Loucy (cell line): ENCODE measurements at regions not wholly inside any gene's neighbourhood (a gene's known extent, or its start where the extent isn't known, plus 50 kb on each side); places are given as distances from the start of the nearest gene placed in this dataset.

Experiments
- H2AFZ ChIP-seq: fragments of 200-600 bp; sonication (generic); 2 replicates; pipeline ENCODE4 v1.6.0; 2016; ENCODE audit warnings: antibody characterized with exemption, mild to moderate bottlenecking, low read length, moderate library complexity
- H3F3A ChIP-seq: fragments of 200-600 bp; 2 replicates; pipeline ENCODE4 v1.6.0; 2016; ENCODE audit warnings: antibody characterized with exemption, low read depth, mild to moderate bottlenecking
- H3K27me3 ChIP-seq: fragments of 200-600 bp; sonication (generic); 2 replicates; pipeline ENCODE4 v1.6.1; 2014; ENCODE audit warnings: low read length, mild to moderate bottlenecking; ENCODE audit not compliant: insufficient read depth, poor library complexity, severe bottlenecking
- H3K36me3 ChIP-seq: fragments of 200-600 bp; sonication (generic); 2 replicates; pipeline ENCODE4 v1.6.1; 2016; ENCODE audit warnings: low read length; ENCODE audit not compliant: insufficient read depth
- H3K4me1 ChIP-seq: fragments of 200-600 bp; sonication (generic); 2 replicates; pipeline ENCODE4 v1.5.1; 2014; ENCODE audit warnings: low read length, mild to moderate bottlenecking; ENCODE audit not compliant: insufficient read depth, poor library complexity, severe bottlenecking
- H3K4me2 ChIP-seq: fragments of 200-600 bp; sonication (generic); 2 replicates; pipeline ENCODE4 v1.6.0; 2014; ENCODE audit warnings: antibody characterized with exemption, low read length, low read depth, mild to moderate bottlenecking; ENCODE audit not compliant: poor library complexity, severe bottlenecking
- H3K4me3 ChIP-seq: fragments of 200-600 bp; sonication (generic); 2 replicates; pipeline ENCODE4 v1.5.1; 2014; ENCODE audit warnings: low read length, mild to moderate bottlenecking, mixed read lengths; ENCODE audit not compliant: poor library complexity, severe bottlenecking
- H3K79me2 ChIP-seq: fragments of 200-600 bp; sonication (generic); 2 replicates; pipeline ENCODE4 v1.6.1; 2014; ENCODE audit warnings: low read length; ENCODE audit not compliant: insufficient read depth
- H3K9ac ChIP-seq: fragments of 200-600 bp; sonication (generic); 2 replicates; pipeline ENCODE4 v1.6.0; 2014; ENCODE audit warnings: mild to moderate bottlenecking, low read depth, low read length, moderate library complexity; ENCODE audit not compliant: poor library complexity, severe bottlenecking
- H3K9me2 ChIP-seq: fragments of 200-600 bp; sonication (generic); replicated peaks from 2 replicates; pipeline ENCODE4 v1.6.1; 2016; ENCODE audit warnings: low read depth, low read length, mixed read lengths
- H3K9me3 ChIP-seq: fragments of 200-600 bp; sonication (generic); 2 replicates; pipeline ENCODE4 v1.6.1; 2014; ENCODE audit warnings: mild to moderate bottlenecking, antibody characterized with exemption, low read length, low read depth; ENCODE audit not compliant: insufficient read depth
- H4K20me1 ChIP-seq: fragments of 200-600 bp; sonication (generic); 2 replicates; pipeline ENCODE4 v1.6.0; 2014; ENCODE audit warnings: antibody characterized with exemption, low read length, mild to moderate bottlenecking; ENCODE audit not compliant: insufficient read depth, poor library complexity, severe bottlenecking
- EZH2phosphoT487 ChIP-seq: fragments of 200-600 bp; IDR thresholded peaks from 2 replicates; pipeline ENCODE4 v1.6.1; 2018; ENCODE audit warnings: antibody characterized with exemption, mild to moderate bottlenecking, moderate library complexity, borderline replicate concordance
- TF ChIP-seq, protein P1 (sequence below): fragments of 200-600 bp; sonication (generic); conservative IDR thresholded peaks from 2 replicates; pipeline ENCODE4 v1.5.1; 2014; ENCODE audit warnings: mild to moderate bottlenecking, antibody characterized with exemption, low read length

DNA sequence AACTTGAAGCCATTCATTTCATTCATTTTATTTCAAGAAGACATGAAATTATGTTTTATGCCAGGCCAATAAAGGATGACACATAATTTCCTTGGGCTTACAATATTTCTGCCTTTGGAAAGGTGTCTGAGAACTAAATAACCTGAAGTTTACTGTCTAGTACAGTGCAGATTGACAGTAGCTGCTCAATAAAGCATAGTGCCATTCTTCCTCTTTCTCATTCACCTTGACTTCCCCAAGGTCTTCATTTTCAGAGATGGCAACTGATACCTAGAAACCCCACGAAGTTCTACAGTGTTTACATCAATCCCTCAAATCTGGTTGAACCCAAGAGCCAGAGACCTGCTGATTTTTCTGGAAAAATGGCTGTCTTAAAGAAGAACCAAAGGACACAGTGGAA lies 144.3 kb upstream of the SYN3 start:
- H3K9me2 ChIP-seq: no peaks in the 10 kb centered on the region
- no peak overlapping the region for H3K4me3 ChIP-seq
- no peaks in the 10 kb centered on the region for H3K9me3 ChIP-seq
- no peaks in the 10 kb centered on the region for H3F3A ChIP-seq
- H3K9ac ChIP-seq: no peak overlapping the region
- no peaks in the 10 kb centered on the region for H3K4me1 ChIP-seq
- no peaks in the 10 kb centered on the region for H3K27me3 ChIP-seq
- no peak overlapping the region for H3K4me2 ChIP-seq
- no peaks in the 10 kb centered on the region for H3K36me3 ChIP-seq
- no peaks in the 10 kb centered on the region for H3K79me2 ChIP-seq
- no peak for TF ChIP-seq EZH2phosphoT487
- TF ChIP-seq, protein P1, sequence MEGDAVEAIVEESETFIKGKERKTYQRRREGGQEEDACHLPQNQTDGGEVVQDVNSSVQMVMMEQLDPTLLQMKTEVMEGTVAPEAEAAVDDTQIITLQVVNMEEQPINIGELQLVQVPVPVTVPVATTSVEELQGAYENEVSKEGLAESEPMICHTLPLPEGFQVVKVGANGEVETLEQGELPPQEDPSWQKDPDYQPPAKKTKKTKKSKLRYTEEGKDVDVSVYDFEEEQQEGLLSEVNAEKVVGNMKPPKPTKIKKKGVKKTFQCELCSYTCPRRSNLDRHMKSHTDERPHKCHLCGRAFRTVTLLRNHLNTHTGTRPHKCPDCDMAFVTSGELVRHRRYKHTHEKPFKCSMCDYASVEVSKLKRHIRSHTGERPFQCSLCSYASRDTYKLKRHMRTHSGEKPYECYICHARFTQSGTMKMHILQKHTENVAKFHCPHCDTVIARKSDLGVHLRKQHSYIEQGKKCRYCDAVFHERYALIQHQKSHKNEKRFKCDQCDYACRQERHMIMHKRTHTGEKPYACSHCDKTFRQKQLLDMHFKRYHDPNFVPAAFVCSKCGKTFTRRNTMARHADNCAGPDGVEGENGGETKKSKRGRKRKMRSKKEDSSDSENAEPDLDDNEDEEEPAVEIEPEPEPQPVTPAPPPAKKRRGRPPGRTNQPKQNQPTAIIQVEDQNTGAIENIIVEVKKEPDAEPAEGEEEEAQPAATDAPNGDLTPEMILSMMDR: no peak
- no peak overlapping the region for H2AFZ ChIP-seq
- no peaks in the 10 kb centered on the region for H4K20me1 ChIP-seq

DNA sequence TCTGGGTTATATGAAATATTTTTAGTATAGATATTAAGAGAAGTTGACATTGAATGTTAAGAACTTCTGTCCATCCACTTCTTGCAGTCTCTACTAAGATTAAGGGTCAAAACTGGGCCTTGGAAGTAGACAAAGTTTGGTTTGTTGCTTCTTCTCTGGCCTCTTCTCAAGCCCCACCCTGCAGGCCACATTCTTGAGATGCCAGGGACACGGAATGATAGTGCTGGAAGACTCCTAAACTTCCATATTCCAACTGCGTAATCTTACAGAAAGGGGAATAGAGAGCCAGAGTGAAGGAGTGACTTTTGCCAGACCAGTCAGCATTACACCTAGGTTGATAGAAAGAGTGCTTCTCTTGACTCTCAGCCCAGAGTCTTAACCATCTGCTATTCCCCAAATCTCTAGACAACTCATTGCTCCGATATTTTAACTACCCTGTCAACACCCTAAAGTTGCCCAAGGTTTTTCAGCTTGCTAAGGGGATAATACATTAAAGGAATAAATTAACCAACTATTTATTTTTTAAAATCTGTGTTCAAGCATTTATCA lies 136.4 kb upstream of the SYN3 start:
- H3K4me3 ChIP-seq: no peak overlapping the region
- H3K9me2 ChIP-seq: no peaks in the 10 kb centered on the region
- H3K4me2 ChIP-seq: no peak overlapping the region
- no peak overlapping the region for H3K9ac ChIP-seq
- TF ChIP-seq, protein P1: no peak
- TF ChIP-seq EZH2phosphoT487: no peak
- H3K79me2 ChIP-seq: no peaks in the 10 kb centered on the region
- H2AFZ ChIP-seq: no peak overlapping the region
- no peaks in the 10 kb centered on the region for H3F3A ChIP-seq
- H4K20me1 ChIP-seq: no peaks in the 10 kb centered on the region
- no peaks in the 10 kb centered on the region for H3K27me3 ChIP-seq
- no peaks in the 10 kb centered on the region for H3K9me3 ChIP-seq
- no peaks in the 10 kb centered on the region for H3K36me3 ChIP-seq
- H3K4me1 ChIP-seq: no peaks in the 10 kb centered on the region

DNA sequence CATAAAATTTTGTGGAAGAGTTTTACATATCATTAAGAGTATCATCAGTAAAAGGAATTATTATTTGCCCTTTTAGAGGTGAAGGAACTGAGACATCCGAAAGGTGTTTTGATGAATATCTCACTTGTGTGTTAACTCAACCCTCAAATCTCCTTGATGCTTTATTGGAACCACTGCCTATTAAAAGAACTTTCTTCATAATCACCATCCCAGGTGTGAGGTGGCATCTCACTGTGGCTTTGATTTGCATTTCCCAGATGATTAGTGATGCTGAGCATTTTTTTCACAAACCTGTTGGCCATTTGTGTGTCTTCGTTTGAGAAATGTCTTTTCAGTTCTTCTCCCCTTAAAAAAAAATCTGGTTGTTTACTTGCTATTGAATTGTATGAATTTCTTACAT lies 134.0 kb upstream of the SYN3 start:
- no peak overlapping the region for H2AFZ ChIP-seq
- H3K9ac ChIP-seq: no peak overlapping the region
- no peaks in the 10 kb centered on the region for H3K36me3 ChIP-seq
- H4K20me1 ChIP-seq: no peaks in the 10 kb centered on the region
- H3K9me3 ChIP-seq: no peaks in the 10 kb centered on the region; the same call in 1 of the 2 replicates
- H3K9me2 ChIP-seq: no peaks in the 10 kb centered on the region
- no peaks in the 10 kb centered on the region for H3F3A ChIP-seq
- H3K4me1 ChIP-seq: no peaks in the 10 kb centered on the region
- no peaks in the 10 kb centered on the region for H3K79me2 ChIP-seq
- TF ChIP-seq EZH2phosphoT487: no peak
- TF ChIP-seq, protein P1: no peak
- H3K4me3 ChIP-seq: no peak overlapping the region
- H3K4me2 ChIP-seq: no peak overlapping the region
- no peaks in the 10 kb centered on the region for H3K27me3 ChIP-seq
